Calu3 (cell line): ENCODE measurements at regions not wholly inside any gene's neighbourhood (a gene's known extent, or its start where the extent isn't known, plus 50 kb on each side); places are given as distances from the start of the nearest gene placed in this dataset.

Experiments
- BruUV-seq: library from RNA; stranded (reverse); fragments of 400-500 nt; replicated peaks from 2 replicates; lab custom pipeline; 2021; lab: Mats Ljungman, UMichigan
- CTCF ChIA-PET: fragments of 300-600 bp; sonication (Branson Sonifier 250); formaldehyde crosslinking; loops from one replicate; lab custom pipeline; 2022; ENCODE audit warnings: antibody characterized with exemption; lab: Charles Lee
- DNase-seq: peaks from one replicate; pipeline ENCODE4 v3.0.0; 2022
- H3K27ac Mint-ChIP-seq: one replicate; pipeline ENCODE4 v1.8.0; 2022; ENCODE audit warnings: mixed read lengths; ENCODE audit not compliant: unreplicated experiment
- H3K27me3 Mint-ChIP-seq: one replicate; pipeline ENCODE4 v1.8.0; 2022; ENCODE audit warnings: mixed read lengths; ENCODE audit not compliant: unreplicated experiment
- H3K36me3 Mint-ChIP-seq: one replicate; pipeline ENCODE4 v1.8.0; 2022; ENCODE audit warnings: mild to moderate bottlenecking, moderate library complexity, mixed read lengths; ENCODE audit not compliant: insufficient read depth, unreplicated experiment
- H3K4me1 Mint-ChIP-seq: one replicate; pipeline ENCODE4 v1.8.0; 2022; ENCODE audit warnings: mild to moderate bottlenecking, low read depth, mixed read lengths; ENCODE audit not compliant: unreplicated experiment
- H3K4me3 Mint-ChIP-seq: one replicate; pipeline ENCODE4 v1.8.0; 2022; ENCODE audit warnings: mild to moderate bottlenecking, low read depth, moderate library complexity, mixed read lengths; ENCODE audit not compliant: unreplicated experiment
- H3K9me3 Mint-ChIP-seq: one replicate; pipeline ENCODE4 v1.8.0; 2022; ENCODE audit warnings: low read depth, mixed read lengths; ENCODE audit not compliant: unreplicated experiment
- intact Hi-C: fragments of 100-400 bp; cut with micrococcal nuclease; formaldehyde crosslinking; loops from one replicate; pipeline ENCODE4 v1.10.0; 2022; ENCODE audit not compliant: unreplicated experiment
- TF ChIP-seq, protein P1 (sequence below): fragments of 200-600 bp; IDR thresholded peaks from one replicate; pipeline ENCODE4 v1.8.0; 2022; ENCODE audit warnings: antibody characterized with exemption; ENCODE audit not compliant: unreplicated experiment

DNA sequence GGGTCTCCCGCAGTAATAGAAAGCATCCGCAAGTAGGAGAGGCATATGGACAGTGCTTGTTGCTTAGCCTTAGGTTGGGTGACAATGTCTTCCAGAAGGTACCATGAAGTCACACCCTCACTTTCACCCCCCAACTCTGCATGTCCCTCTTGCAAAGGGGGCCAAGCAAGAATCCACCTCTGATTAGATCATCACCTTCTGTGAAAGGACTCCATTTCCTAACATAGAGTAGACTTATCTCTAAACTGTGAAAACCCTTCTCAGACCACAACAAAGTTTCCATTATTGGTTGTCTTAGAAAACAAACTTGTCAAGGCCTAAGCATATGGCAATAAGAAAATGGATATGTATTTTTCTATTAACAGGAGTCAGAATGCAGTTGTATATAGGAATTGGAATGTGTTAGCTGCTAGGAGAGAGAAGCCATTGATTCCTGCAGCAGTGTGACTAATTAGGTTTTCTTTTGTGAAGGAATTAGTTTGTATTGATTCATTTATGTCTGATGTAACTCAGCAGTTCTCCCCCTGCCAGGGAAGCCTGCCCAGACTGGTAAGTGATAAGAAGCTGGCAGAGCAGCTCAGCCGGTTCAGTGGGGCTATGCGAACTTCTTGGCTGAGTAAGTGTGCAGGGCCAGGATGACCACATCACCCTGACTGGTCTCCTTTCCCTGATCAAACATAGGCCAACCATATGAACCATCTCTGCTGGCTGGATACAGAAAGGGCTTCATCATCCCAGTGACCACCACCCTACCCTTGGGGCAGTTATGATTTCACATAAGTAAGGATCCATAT, 107.3 kb upstream of the CCDC196 start:
- Mint-ChIP-seq H3K27me3 (no peaks in the 10 kb centered on the region), H3K9me3 (no peaks in the 10 kb centered on the region), H3K27ac (no peak overlapping the region), H3K4me1 (peaks cover 19% of the 10 kb centered on the region), H3K36me3 (no peaks in the 10 kb centered on the region), H3K4me3 (no peak overlapping the region)
- peak; percentile 88 for DNase-seq
- TF ChIP-seq, protein P1, sequence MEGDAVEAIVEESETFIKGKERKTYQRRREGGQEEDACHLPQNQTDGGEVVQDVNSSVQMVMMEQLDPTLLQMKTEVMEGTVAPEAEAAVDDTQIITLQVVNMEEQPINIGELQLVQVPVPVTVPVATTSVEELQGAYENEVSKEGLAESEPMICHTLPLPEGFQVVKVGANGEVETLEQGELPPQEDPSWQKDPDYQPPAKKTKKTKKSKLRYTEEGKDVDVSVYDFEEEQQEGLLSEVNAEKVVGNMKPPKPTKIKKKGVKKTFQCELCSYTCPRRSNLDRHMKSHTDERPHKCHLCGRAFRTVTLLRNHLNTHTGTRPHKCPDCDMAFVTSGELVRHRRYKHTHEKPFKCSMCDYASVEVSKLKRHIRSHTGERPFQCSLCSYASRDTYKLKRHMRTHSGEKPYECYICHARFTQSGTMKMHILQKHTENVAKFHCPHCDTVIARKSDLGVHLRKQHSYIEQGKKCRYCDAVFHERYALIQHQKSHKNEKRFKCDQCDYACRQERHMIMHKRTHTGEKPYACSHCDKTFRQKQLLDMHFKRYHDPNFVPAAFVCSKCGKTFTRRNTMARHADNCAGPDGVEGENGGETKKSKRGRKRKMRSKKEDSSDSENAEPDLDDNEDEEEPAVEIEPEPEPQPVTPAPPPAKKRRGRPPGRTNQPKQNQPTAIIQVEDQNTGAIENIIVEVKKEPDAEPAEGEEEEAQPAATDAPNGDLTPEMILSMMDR, result no peak
- no TSS peak for BruUV-seq
- CTCF ChIA-PET, result interaction anchor here (1.2 to 1.7 kb wide), 2 partner anchors 19 to 24 kb away, joined by 5 to 11 read pairs; no protein-coding TSS in a partner anchor
- intact Hi-C loops, result no loop called here

DNA sequence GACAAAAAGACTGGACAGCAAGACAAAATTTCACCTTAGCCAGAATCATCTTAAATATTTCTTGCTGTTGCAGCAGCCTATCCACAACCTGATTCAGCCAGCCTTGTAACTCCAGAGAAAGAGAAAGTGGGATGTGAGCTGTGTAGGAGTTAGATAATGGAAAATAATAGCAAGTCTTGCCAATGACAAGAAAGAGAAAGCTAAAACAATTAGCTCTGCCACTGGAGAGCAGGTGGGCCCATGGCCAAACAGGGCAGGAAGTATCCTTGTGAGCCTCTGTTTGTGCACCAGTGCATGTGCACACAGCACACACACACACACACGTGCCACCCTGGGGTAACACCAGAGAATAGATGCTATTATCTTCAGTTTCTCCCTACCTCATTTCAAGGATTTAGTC, 106.0 kb upstream of the CCDC196 start:
- no TSS peak for BruUV-seq

GRCh38 chr14:66381755-66382154, 104.4 kb upstream of the CCDC196 start:
- no TSS peak for BruUV-seq
- no peaks in the 10 kb centered on the region for H3K36me3 Mint-ChIP-seq
- no peaks in the 10 kb centered on the region for H3K27me3 Mint-ChIP-seq
- CTCF ChIA-PET, result no interaction called here
- H3K4me1 Mint-ChIP-seq, result peaks cover 19% of the 10 kb centered on the region
- H3K27ac Mint-ChIP-seq, result no peak overlapping the region
- H3K4me3 Mint-ChIP-seq, result no peak overlapping the region
- no peak for DNase-seq
- no peaks in the 10 kb centered on the region for H3K9me3 Mint-ChIP-seq
- intact Hi-C loops, result no loop called here
- TF ChIP-seq, protein P1, result no peak

More for the DNA sequence above, 106.0 kb upstream of the CCDC196 start:
- no peaks in the 10 kb centered on the region for H3K27me3 Mint-ChIP-seq
- H3K4me3 Mint-ChIP-seq, result no peak overlapping the region
- intact Hi-C loops, result no loop called here
- TF ChIP-seq, protein P1, result no peak
- peak; percentile 19 for DNase-seq
- H3K27ac Mint-ChIP-seq, result peak overlapping the region; percentile 6
- CTCF ChIA-PET, result interaction anchor here (1.7 kb wide), 1 partner anchor 23 kb away, joined by 5 read pairs; no protein-coding TSS in a partner anchor
- no peaks in the 10 kb centered on the region for H3K9me3 Mint-ChIP-seq
- peaks cover 19% of the 10 kb centered on the region for H3K4me1 Mint-ChIP-seq
- no peaks in the 10 kb centered on the region for H3K36me3 Mint-ChIP-seq

DNA sequence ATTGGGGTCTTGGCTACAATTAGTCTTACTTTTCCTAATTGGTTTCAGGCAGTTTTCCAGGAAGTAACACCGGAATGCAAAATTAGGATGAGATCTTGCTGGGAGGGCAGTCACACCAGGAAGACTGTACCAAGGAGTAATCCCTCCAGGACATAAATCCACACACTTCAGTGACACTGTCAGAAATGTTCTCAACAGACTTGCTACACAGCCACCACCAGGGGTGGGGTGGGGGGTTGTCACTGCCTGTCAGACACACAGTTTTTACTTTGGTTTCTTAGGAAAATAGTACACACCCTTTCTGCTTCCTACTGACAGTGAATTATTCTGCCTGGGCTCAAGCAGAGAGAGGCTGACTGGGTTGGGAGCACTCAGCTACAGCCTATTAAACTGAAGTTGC, 102.9 kb upstream of the CCDC196 start:
- intact Hi-C loops, result no loop called here
- TF ChIP-seq, protein P1, result no peak
- Mint-ChIP-seq H3K36me3 (no peaks in the 10 kb centered on the region), H3K27me3 (no peaks in the 10 kb centered on the region), H3K27ac (no peak overlapping the region), H3K4me1 (peaks cover 19% of the 10 kb centered on the region), H3K4me3 (no peak overlapping the region), H3K9me3 (no peaks in the 10 kb centered on the region)
- no TSS peak for BruUV-seq
- DNase-seq, result no peak
- CTCF ChIA-PET, result no interaction called here
